Activated T-cell treated with anti-CD3 and anti-CD28 coated beads, Interleukin-2, amount 50 U/mL, for 72 hours (primary cell): ENCODE measurements at regions not wholly inside any gene's neighbourhood (a gene's known extent, or its start where the extent isn't known, plus 50 kb on each side); places are given as distances from the start of the nearest gene placed in this dataset.
"Not testable (repeated sequence)": the region's sequence is repeated elsewhere in the genome, so short reads cannot be mapped to it uniquely, and the experiment has no call there.

Experiments used
- ATAC-seq, 2 donors: fragments of 150-1000 bp; cut with Tn5 transposase; replicated peaks in 1 of 2; 2 replicates each; pipeline ENCODE4 v1.10.0; 2021; ENCODE audit warnings: moderate library complexity in 2 of 2, mild to moderate bottlenecking in 1 of 2
- DNase-seq, 2 donors: peaks; one replicate each; pipeline ENCODE4 v3.0.0; 2021 to 2022; ENCODE audit warnings: mixed read lengths in 1 of 2
- H3K27ac Mint-ChIP-seq: one replicate; pipeline ENCODE4 v1.8.0; 2022; ENCODE audit warnings: mild to moderate bottlenecking, moderate library complexity, mixed read lengths
- H3K27me3 Mint-ChIP-seq: one replicate; pipeline ENCODE4 v1.8.0; 2022; ENCODE audit warnings: low read depth, mixed read lengths
- H3K36me3 Mint-ChIP-seq, 2 donors: one replicate each; pipeline ENCODE4 v1.8.0; 2022; ENCODE audit warnings: mixed read lengths in 2 of 2, mild to moderate bottlenecking in 1 of 2; ENCODE audit not compliant: insufficient read depth in 2 of 2
- H3K4me1 Mint-ChIP-seq: one replicate; pipeline ENCODE4 v1.8.0; 2022; ENCODE audit warnings: low read depth, mixed read lengths
- H3K4me3 Mint-ChIP-seq, 2 donors: one replicate each; pipeline ENCODE4 v1.8.0; 2022; ENCODE audit warnings: mild to moderate bottlenecking in 2 of 2, mixed read lengths in 2 of 2, moderate library complexity in 2 of 2
- H3K9me3 Mint-ChIP-seq, 2 donors: one replicate each; pipeline ENCODE4 v1.8.0; 2022; ENCODE audit warnings: mixed read lengths in 2 of 2

DNA sequence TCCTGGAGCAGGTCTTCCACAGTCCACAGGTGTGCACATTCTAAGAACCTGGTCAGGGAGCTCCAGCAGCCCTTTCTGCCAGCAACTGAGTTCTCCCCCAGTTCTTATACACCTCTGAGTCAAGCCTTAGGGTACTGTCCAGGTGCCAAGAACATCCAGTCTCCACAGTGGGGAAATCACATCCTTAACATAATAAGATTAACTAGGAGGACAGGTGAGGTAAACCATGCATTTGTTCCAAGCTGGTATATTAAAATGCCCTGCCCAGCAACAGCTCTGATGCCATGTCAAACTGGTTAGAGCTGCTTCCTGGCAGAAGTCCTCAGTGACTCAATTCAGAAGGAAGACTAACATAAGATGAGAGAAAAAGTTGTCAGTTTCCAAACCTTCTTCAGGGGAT, 303.9 kb upstream of the SGK1 start:
- no peak for DNase-seq
- no peaks in the 10 kb centered on the region for H3K9me3 Mint-ChIP-seq
- peak in 1 of 2 donors; percentile 59 for ATAC-seq
- H3K4me3 Mint-ChIP-seq = no peak overlapping the region
- H3K27ac Mint-ChIP-seq = no peak overlapping the region
- H3K4me1 Mint-ChIP-seq = peaks cover 12% of the 10 kb centered on the region
- H3K27me3 Mint-ChIP-seq = peaks cover 9% of the 10 kb centered on the region
- H3K36me3 Mint-ChIP-seq = no peaks in the 10 kb centered on the region

DNA sequence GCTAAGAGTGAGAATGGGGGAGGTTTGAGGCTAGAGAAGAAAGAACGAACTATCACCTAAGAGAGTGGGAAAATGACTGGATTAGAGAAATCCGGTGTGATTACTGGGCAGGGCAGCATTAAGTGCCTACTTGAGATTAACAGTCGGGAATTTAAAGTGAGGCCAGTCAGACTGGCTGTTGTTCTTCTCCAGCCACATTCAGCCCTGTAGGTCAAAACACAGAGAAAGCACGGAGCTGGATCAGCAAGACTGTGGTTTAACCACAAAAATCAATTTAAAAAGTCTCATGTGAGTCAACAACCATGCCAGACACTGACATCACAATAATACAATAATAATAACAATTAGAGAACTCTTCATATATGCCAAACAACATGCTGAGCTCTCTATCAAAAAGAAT, 301.9 kb upstream of the SGK1 start:
- Mint-ChIP-seq H3K27me3 (peaks cover 9% of the 10 kb centered on the region), H3K9me3 (no peaks in the 10 kb centered on the region), H3K27ac (no peak overlapping the region), H3K4me1 (peaks cover 9% of the 10 kb centered on the region), H3K36me3 (no peaks in the 10 kb centered on the region), H3K4me3 (no peak overlapping the region)
- no peak for ATAC-seq
- DNase-seq = no peak

DNA sequence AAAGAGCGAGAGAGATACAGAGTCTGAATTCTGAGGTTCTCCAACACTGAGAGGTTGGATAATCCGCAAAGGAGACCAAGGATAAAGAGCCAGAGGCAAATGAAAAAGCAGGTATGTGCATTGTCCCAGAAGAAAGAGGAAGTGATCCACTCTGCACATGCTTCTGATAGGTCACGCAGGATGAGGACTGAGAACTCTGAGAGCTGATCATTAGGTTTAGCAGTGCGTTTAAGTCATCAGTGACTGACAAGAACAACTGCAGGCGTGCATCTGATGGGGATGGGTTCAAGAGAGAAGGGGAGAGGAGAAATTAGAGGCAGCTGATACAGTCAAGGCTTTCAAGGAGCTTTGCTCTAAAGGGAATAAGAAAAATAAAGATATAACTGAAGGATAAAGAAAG, 301.2 kb upstream of the SGK1 start:
- Mint-ChIP-seq H3K27ac (no peak overlapping the region), H3K36me3 (no peaks in the 10 kb centered on the region), H3K4me3 (no peak overlapping the region), H3K4me1 (peaks cover 9% of the 10 kb centered on the region), H3K9me3 (no peaks in the 10 kb centered on the region), H3K27me3 (peaks cover 9% of the 10 kb centered on the region)
- no peak for DNase-seq
- ATAC-seq = no peak

DNA sequence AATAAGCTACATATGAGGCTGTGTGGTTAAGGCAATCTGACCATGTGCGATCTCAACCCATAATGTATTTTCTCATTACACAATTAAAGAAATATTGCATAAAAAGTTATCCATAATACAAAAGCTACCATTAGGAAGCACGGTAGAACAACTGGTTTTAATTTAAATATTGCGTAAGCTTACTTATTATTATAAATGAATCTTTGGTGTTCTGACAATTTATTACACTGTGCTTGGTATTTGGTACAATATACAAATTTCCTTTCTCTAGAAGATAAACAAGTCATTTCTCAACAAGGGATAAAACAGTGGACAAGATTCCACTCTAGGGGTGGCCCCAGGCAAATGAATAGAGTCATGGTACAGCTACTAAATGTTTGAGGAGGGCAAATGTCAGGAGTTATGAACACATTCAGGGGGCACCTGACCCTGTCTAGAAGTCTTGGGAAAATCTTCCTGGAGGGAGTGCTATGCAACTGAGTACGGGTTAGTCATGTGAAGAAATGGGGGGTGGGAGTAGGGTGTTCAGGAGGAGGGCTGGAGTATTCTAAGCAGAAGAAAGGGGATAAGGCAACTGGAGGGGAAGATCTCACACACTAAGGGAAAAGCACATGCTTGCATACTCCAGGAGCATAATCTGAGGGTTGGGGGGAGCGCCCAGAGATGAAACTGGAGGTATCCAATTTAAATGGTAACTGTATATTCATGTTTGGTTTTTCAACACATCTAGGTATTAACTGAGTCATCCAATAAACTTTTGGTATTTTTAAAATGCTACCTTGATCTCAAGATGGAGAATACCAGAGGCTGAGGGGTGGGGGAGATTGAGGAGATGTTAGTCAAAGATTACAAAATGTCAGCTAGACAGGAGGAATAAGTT, 296.9 kb upstream of the SGK1 start:
- H3K4me1 Mint-ChIP-seq = no peaks in the 10 kb centered on the region
- no peak for ATAC-seq
- H3K27me3 Mint-ChIP-seq = peaks cover 9% of the 10 kb centered on the region
- no peak overlapping the region for H3K27ac Mint-ChIP-seq
- H3K9me3 Mint-ChIP-seq = no peaks in the 10 kb centered on the region
- H3K4me3 Mint-ChIP-seq = no peak overlapping the region
- H3K36me3 Mint-ChIP-seq = no peaks in the 10 kb centered on the region
- no peak for DNase-seq

DNA sequence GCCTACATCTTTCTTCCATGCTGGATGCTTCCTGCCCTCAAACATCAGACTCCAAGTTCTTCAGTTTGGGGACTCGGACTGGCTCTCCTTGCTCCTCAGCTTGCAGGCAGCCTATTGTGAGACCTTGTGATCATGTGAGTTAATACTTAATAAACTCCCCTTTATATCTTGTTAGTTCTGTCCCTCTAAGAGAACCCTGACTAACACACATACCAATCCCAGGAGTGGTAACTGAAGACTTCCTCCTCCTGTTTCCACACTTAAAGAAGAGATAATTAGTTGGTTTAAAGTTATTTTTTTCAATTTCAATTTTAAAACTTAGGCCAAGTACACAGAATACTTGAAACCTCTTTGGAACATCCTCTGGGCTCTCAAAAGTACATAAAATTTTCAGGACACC, 294.2 kb upstream of the SGK1 start:
- H3K4me1 Mint-ChIP-seq, H3K4me3 Mint-ChIP-seq, H3K9me3 Mint-ChIP-seq, H3K36me3 Mint-ChIP-seq, ATAC-seq, H3K27ac Mint-ChIP-seq, H3K27me3 Mint-ChIP-seq, DNase-seq: not testable (repeated sequence)

DNA sequence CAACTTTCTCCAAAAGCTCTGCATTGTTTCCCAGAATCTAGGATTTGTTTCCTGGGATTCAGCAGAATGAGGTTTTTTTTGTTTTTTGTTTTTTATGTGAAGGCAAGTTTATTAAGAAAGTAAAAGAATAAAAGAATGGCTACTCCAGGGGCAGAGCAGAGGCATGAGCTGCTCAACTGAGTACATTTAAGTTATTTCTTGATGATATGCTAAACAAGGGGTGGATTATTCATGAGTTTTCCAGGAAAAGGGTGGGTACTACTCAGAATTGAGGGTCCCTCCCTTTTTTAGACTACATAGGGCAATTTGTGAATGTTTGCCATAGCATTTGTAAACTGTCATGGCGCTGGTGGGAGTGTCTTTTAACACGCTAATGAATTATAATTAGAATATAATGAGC, 292.5 kb upstream of the SGK1 start:
- H3K27me3 Mint-ChIP-seq = no peaks in the 10 kb centered on the region
- DNase-seq (no peak), ATAC-seq (no peak)
- H3K4me3 Mint-ChIP-seq = no peak overlapping the region
- H3K4me1 Mint-ChIP-seq = no peaks in the 10 kb centered on the region
- H3K36me3 Mint-ChIP-seq = no peaks in the 10 kb centered on the region
- H3K27ac Mint-ChIP-seq = no peak overlapping the region
- H3K9me3 Mint-ChIP-seq = no peaks in the 10 kb centered on the region

DNA sequence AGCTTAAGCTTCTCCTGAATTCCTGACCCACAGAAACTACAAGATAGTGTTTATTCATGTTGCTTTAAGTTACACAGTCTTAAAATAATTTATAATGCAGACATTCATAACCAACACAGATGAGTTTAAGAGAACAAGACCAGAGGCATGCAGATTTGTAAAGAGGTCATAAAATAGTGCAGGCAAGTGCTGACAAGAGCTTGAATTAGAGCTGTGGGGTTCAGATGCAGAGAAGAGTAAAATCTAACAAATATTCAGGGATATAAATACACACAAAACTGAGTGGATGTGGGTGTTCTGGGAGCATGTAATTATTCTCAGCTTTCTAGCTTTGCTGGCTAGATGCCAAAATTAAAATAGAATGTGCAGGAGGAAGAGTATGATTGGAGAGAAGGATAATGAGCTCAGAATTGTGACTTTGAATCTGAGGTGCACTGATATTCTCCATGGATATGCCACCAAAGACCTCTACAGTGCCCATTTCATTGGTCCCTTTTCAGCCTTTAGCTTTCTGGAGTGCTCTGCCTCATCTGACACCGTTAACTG, 291.9 kb upstream of the SGK1 start:
- no peaks in the 10 kb centered on the region for H3K27me3 Mint-ChIP-seq
- ATAC-seq (no peak), DNase-seq (no peak)
- no peak overlapping the region for H3K27ac Mint-ChIP-seq
- no peaks in the 10 kb centered on the region for H3K4me1 Mint-ChIP-seq
- H3K36me3 Mint-ChIP-seq = no peaks in the 10 kb centered on the region
- H3K9me3 Mint-ChIP-seq = no peaks in the 10 kb centered on the region
- no peak overlapping the region for H3K4me3 Mint-ChIP-seq

DNA sequence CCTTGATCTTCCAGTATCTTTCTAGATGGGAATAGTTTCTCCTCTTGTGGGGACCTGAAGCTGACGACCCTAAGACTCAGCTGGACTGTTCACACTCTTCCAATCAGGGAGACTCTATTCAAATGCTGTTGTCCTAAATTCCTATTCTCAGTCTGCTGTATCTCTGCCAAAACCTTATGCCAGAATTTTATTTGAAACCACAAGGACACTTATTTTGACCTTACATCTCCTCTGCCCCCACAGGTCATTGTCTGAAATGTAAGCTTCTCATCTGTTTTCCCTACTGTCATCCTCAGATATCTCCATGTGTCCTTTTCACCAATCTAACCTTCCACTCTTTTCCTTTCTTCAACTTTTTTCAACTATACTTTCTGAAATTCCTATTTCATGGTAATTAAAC, 289.5 kb upstream of the SGK1 start:
- no peaks in the 10 kb centered on the region for H3K4me1 Mint-ChIP-seq
- H3K27me3 Mint-ChIP-seq = no peaks in the 10 kb centered on the region
- no peaks in the 10 kb centered on the region for H3K9me3 Mint-ChIP-seq
- H3K27ac Mint-ChIP-seq = no peak overlapping the region
- no peak overlapping the region for H3K4me3 Mint-ChIP-seq
- ATAC-seq (no peak), DNase-seq (no peak)
- no peaks in the 10 kb centered on the region for H3K36me3 Mint-ChIP-seq

DNA sequence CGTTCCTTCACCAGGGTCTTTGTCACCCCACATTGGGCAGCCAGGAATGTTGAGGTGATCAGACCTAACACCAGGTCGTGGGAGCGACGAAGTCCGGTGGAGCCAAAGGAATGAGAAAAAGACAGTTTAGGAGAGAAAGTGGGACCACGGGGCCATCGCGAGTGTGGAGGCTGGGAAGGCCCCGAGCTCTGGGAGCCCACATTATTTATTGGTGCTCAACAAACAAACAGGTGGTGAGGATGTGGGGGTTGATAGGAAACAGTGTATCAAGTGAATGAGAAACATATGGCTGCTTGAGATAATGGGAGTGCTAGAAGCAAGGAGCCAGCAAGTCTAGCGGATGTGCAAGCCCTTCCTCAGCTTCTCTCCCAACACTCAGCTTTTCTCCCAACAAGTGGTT, 287.1 kb upstream of the SGK1 start:
- peaks cover 5% of the 10 kb centered on the region in 2 donors for H3K36me3 Mint-ChIP-seq
- no peaks in the 10 kb centered on the region for H3K4me1 Mint-ChIP-seq
- DNase-seq (no peak), ATAC-seq (no peak)
- no peaks in the 10 kb centered on the region for H3K27me3 Mint-ChIP-seq
- H3K27ac Mint-ChIP-seq = no peak overlapping the region
- H3K4me3 Mint-ChIP-seq = no peak overlapping the region
- peaks cover 3 to 9% of the 10 kb centered on the region in 2 donors for H3K9me3 Mint-ChIP-seq

DNA sequence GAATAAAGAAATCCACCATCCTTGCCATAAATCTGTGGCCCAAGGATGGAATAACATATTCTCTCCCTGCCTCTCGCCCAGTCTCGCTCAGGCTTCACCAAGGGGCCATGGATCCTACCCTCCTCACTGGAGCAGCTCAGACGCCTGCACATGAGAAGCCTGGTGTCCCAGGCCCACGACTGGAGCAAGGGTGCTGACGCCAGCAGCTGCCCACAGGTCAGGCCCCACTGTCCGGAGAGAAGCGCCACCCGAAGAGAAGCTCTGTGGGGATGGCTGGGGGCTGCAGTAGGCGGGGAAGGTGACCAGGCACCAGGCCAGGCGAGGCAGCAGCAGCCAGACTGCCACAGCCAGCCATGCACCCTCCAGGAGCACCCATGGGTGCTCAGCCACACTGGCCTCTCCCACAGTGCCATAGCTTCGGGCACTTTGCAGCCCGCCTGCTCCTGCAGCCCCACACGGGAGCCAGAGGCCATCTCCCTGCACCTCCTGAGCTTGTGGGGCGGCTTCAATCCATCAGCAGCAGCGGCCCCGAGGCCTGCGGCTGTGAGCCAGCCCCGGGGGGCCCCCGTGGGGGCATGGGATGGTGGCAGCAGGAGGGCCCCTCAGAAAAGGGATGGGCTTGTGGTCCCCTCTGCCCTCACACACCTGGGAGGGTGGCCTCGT, 286.2 kb upstream of the SGK1 start:
- H3K9me3 Mint-ChIP-seq = peaks cover 3 to 9% of the 10 kb centered on the region in 2 donors
- no peaks in the 10 kb centered on the region for H3K4me1 Mint-ChIP-seq
- DNase-seq = no peak
- no peaks in the 10 kb centered on the region for H3K27me3 Mint-ChIP-seq
- no peak overlapping the region for H3K4me3 Mint-ChIP-seq
- no peak overlapping the region for H3K27ac Mint-ChIP-seq
- peaks cover 5% of the 10 kb centered on the region in 2 donors for H3K36me3 Mint-ChIP-seq
- ATAC-seq = no peak

DNA sequence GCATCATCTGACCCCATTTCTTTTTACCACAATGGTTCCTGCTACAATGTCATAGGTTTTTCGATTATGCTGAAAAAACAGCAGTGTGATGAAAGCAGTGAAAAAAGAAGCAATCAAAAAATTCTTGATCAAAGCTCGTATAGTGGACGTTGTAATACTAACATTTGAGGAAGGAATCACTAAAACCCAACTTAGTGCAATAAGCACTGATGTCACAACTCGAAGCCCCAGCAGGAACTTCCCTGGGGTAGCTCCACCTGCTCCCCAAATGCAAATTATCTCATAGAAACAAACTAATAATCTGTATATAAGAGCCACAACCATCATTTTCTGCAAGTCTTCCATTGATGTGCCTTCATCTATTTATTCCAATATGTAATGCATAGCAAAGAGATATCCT, 285.6 kb upstream of the SGK1 start:
- Mint-ChIP-seq H3K9me3 (peaks cover 3 to 9% of the 10 kb centered on the region in 2 donors), H3K4me3 (no peak overlapping the region), H3K4me1 (no peaks in the 10 kb centered on the region), H3K27ac (no peak overlapping the region), H3K27me3 (no peaks in the 10 kb centered on the region), H3K36me3 (peaks cover 5% of the 10 kb centered on the region in 2 donors)
- DNase-seq (no peak), ATAC-seq (no peak)

DNA sequence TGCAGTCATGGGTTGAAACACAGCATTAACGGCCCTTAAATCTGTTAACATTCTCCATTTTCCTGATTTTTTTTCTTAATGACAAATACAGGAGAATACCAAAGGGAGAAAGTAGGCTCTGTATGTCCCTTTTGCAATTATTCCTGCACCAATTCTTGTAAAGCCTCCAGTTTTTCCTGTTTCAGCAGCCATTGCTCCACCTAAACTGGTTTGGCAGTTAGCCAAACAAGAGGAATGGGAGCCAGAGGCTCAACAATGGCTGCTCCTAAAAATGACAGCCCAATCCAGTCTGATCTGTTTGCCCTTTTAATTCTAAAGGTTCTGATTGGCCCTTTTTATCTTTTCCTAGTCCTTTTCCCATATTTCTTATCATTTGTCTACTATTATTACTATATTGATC, 284.2 kb upstream of the SGK1 start:
- DNase-seq = no peak
- H3K4me1 Mint-ChIP-seq = no peaks in the 10 kb centered on the region
- H3K36me3 Mint-ChIP-seq = peaks cover 5% of the 10 kb centered on the region in 2 donors
- peaks cover 3 to 9% of the 10 kb centered on the region in 2 donors for H3K9me3 Mint-ChIP-seq
- no peaks in the 10 kb centered on the region for H3K27me3 Mint-ChIP-seq
- H3K27ac Mint-ChIP-seq = no peak overlapping the region
- ATAC-seq = no peak
- H3K4me3 Mint-ChIP-seq = no peak overlapping the region

DNA sequence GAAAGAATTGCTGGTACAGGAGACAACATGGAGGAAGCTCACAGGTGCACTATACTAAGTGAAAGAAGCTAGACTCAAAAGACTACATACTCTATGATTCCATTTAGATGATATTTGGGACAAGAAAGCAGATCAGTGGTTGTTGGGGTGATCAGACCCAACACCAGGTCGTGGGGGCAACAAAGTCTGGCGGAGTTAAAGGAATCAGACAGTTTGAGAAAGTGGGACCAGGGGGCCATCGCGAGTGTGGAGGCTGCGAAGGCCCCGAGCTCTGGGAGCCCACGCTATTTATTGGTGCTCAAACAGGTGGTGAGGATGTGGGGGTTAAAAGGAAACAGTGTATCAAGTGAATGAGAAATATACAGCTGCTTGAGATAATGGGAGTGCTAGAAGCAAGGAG, 282.8 kb upstream of the SGK1 start:
- ATAC-seq (no peak), DNase-seq (no peak)
- H3K36me3 Mint-ChIP-seq = peaks cover 5% of the 10 kb centered on the region in 2 donors
- H3K4me3 Mint-ChIP-seq = no peak overlapping the region
- H3K9me3 Mint-ChIP-seq = peaks cover 3 to 9% of the 10 kb centered on the region in 2 donors
- no peaks in the 10 kb centered on the region for H3K4me1 Mint-ChIP-seq
- H3K27me3 Mint-ChIP-seq = no peaks in the 10 kb centered on the region
- no peak overlapping the region for H3K27ac Mint-ChIP-seq
